ENCODE measurements at regions not wholly inside any gene's neighbourhood (a gene's known extent, or its start where the extent isn't known, plus 50 kb on each side); places are given as distances from the start of the nearest gene placed in this dataset.

GRCh38 chr12:24519759-24520158 lies 429.1 kb downstream of the BCAT1 start (continued):
- TF ChIP-seq JAZF1 (CRISPR knock-in tag; IDR thresholded peaks at IDR 0.05): no peak
- TF ChIP-seq ZNF263 (CRISPR knock-in tag; IDR thresholded peaks at IDR 0.05; ENCODE audit: low read depth): no peak
- TF ChIP-seq JUN (CRISPR knock-in tag; IDR thresholded peaks at IDR 0.05): no peak
- TF ChIP-seq SP1 (CRISPR knock-in tag; conservative IDR thresholded peaks at IDR 0.05): no peak
- no peak for TF ChIP-seq ERG (CRISPR knock-in tag; IDR thresholded peaks at IDR 0.05)
- TF ChIP-seq NFYB (CRISPR knock-in tag; conservative IDR thresholded peaks at IDR 0.05; ENCODE audit: low read depth): no peak
- no peak for TF ChIP-seq ESRRA (CRISPR knock-in tag; IDR thresholded peaks at IDR 0.05; ENCODE audit: borderline replicate concordance)
- TF ChIP-seq ZNF423 (CRISPR knock-in tag; IDR thresholded peaks at IDR 0.05): no peak
- TF ChIP-seq MLX (CRISPR knock-in tag; IDR thresholded peaks at IDR 0.05): no peak
- TF ChIP-seq TCF7 (CRISPR knock-in tag; IDR thresholded peaks at IDR 0.05; ENCODE audit: low read depth): no peak
- TF ChIP-seq ATF3 (CRISPR knock-in tag; conservative IDR thresholded peaks at IDR 0.05): no peak
- TF ChIP-seq ETV6 (CRISPR knock-in tag; IDR thresholded peaks at IDR 0.05): no peak
- TF ChIP-seq ZBTB43 (CRISPR knock-in tag; IDR thresholded peaks at IDR 0.05): no peak
- no peak for TF ChIP-seq E2F4 (CRISPR knock-in tag; IDR thresholded peaks at IDR 0.05; ENCODE audit: borderline replicate concordance, low read depth)

- H3K36me3 Mint-ChIP-seq: peaks cover 24% of the 10 kb centered on the region
- ATAC-seq (no peak), DNase-seq (ENCODE audit: low spot score) (no peak)
- TF ChIP-seq HMGA2 (CRISPR knock-in tag; IDR thresholded peaks at IDR 0.05): no peak
- no peak for TF ChIP-seq RELA (CRISPR knock-in tag; IDR thresholded peaks at IDR 0.05; ENCODE audit: borderline replicate concordance)
- TF ChIP-seq AR (CRISPR knock-in tag; IDR thresholded peaks at IDR 0.05): no peak
- TF ChIP-seq ZNF138 (CRISPR knock-in tag; conservative IDR thresholded peaks at IDR 0.05): no peak
- no peak for TF ChIP-seq ATF3 (CRISPR knock-in tag; conservative IDR thresholded peaks at IDR 0.05)
- TF ChIP-seq KAT7 (CRISPR knock-in tag; IDR thresholded peaks at IDR 0.05; ENCODE audit: borderline replicate concordance): no peak
- TF ChIP-seq PREB (CRISPR knock-in tag; IDR thresholded peaks at IDR 0.05; ENCODE audit: borderline replicate concordance): no peak
- no peak for TF ChIP-seq TCF7 (CRISPR knock-in tag; IDR thresholded peaks at IDR 0.05; ENCODE audit: low read depth)
- no peak for TF ChIP-seq SP1 (CRISPR knock-in tag; conservative IDR thresholded peaks at IDR 0.05)
- no peak for TF ChIP-seq PRDM15 (CRISPR knock-in tag; IDR thresholded peaks at IDR 0.05)
- TF ChIP-seq ZNF263 (CRISPR knock-in tag; IDR thresholded peaks at IDR 0.05; ENCODE audit: low read depth): no peak
- no peak for TF ChIP-seq GTF2I (CRISPR knock-in tag; conservative IDR thresholded peaks at IDR 0.05)
- TF ChIP-seq JAZF1 (CRISPR knock-in tag; IDR thresholded peaks at IDR 0.05): no peak
- no peak for TF ChIP-seq NFATC4 (CRISPR knock-in tag; IDR thresholded peaks at IDR 0.05)
- TF ChIP-seq FOXP1 (CRISPR knock-in tag; IDR thresholded peaks at IDR 0.05; ENCODE audit: borderline replicate concordance): no peak
- ChIA-PET POLR2A (no interaction called here), CTCF (interaction anchor here (1.0 kb wide), 1 partner anchor 19 kb away, joined by 3 read pairs; no protein-coding TSS in a partner anchor)
- H3K4me1 Mint-ChIP-seq: peaks cover 7% of the 10 kb centered on the region
- peak overlapping the region; percentile 0; the same call in 1 of the 2 replicates for H3K27ac Mint-ChIP-seq
- H3K4me3 Mint-ChIP-seq: no peak overlapping the region
- H3K9me3 Mint-ChIP-seq: peaks cover 31% of the 10 kb centered on the region
- no peaks in the 10 kb centered on the region; the same call in 1 of the 2 replicates for H3K27me3 Mint-ChIP-seq (ENCODE audit: low read depth)
Measured at GRCh38 chr12:24517000-24517399, 431.9 kb downstream of the BCAT1 start.

Measured in WTC11 (cell line).